Colonic mucosa (tissue), 4 donors: ENCODE measurements at regions not wholly inside any gene's neighbourhood (a gene's known extent, or its start where the extent isn't known, plus 50 kb on each side); places are given as distances from the start of the nearest gene placed in this dataset.

ENCODE experiments used
- DNase-seq: peaks from one replicate; pipeline ENCODE4 v3.0.0-alpha.2; 2020
- H3K27ac ChIP-seq: fragments of 200-600 bp; one replicate; pipeline ENCODE4 v1.8.0; 2021
- H3K27me3 ChIP-seq: fragments of 200-600 bp; one replicate; pipeline ENCODE4 v1.8.0; 2021
- H3K36me3 ChIP-seq: fragments of 200-600 bp; one replicate; pipeline ENCODE4 v1.8.0; 2021
- H3K4me1 ChIP-seq: fragments of 200-600 bp; one replicate; pipeline ENCODE4 v1.8.0; 2021; ENCODE audit warnings: mild to moderate bottlenecking
- H3K4me3 ChIP-seq: fragments of 200-600 bp; one replicate; pipeline ENCODE4 v1.8.0; 2021
- H3K9ac ChIP-seq, 2 donors: one replicate each; pipeline ENCODE4 v1.7.0; 2013; ENCODE audit warnings: control low read depth in 2 of 2, low read depth in 2 of 2, low read length in 2 of 2
- H3K9me3 ChIP-seq: fragments of 200-600 bp; one replicate; pipeline ENCODE4 v1.8.0; 2021
- CTCF ChIP-seq: fragments of 200-600 bp; IDR thresholded peaks from one replicate; pipeline ENCODE4 v1.8.0; 2022; ENCODE audit warnings: antibody characterized with exemption, mild to moderate bottlenecking
- intact Hi-C: fragments of 100-400 bp; cut with DNase I; formaldehyde crosslinking; loops from one replicate; pipeline ENCODE4 v1.14.1; 2022
- donor health status: healthy.
- donor health status: DM: no; HTN: no; CAD: no.
- donor health status: DM: no; HTN: no; CAD: no.

- no peaks in the 10 kb centered on the region for H3K36me3 ChIP-seq
- H3K4me1 ChIP-seq: no peaks in the 10 kb centered on the region
- no peak overlapping the region for H3K27ac ChIP-seq
- no peak for TF ChIP-seq CTCF
- H3K27me3 ChIP-seq: no peaks in the 10 kb centered on the region
- H3K9me3 ChIP-seq: no peaks in the 10 kb centered on the region
- intact Hi-C loops: no loop called here
- no peak overlapping the region for H3K9ac ChIP-seq
- H3K4me3 ChIP-seq: no peak overlapping the region
- DNase-seq: no peak
Measured at GRCh38 chr2:176482107-176482506, 212.9 kb downstream of the MTX2 start.

GRCh38 chr2:176483476-176483875, 214.2 kb downstream of the MTX2 start:
- Histone ChIP-seq H3K27ac (no peak overlapping the region), H3K4me3 (no peak overlapping the region), H3K9ac (no peak overlapping the region), H3K4me1 (no peaks in the 10 kb centered on the region), H3K27me3 (no peaks in the 10 kb centered on the region), H3K36me3 (no peaks in the 10 kb centered on the region), H3K9me3 (no peaks in the 10 kb centered on the region)
- intact Hi-C loops: no loop called here
- DNase-seq: no peak
- TF ChIP-seq CTCF: no peak

- H3K9me3 ChIP-seq: no peaks in the 10 kb centered on the region
- no peaks in the 10 kb centered on the region for H3K4me1 ChIP-seq
- TF ChIP-seq CTCF: no peak
- H3K27ac ChIP-seq: no peak overlapping the region
- DNase-seq: no peak
- H3K9ac ChIP-seq: no peak overlapping the region
- no peak overlapping the region for H3K4me3 ChIP-seq
- intact Hi-C loops: no loop called here
- H3K27me3 ChIP-seq: no peaks in the 10 kb centered on the region
- H3K36me3 ChIP-seq: no peaks in the 10 kb centered on the region
Measured at GRCh38 chr2:176483901-176484568, 214.8 kb downstream of the MTX2 start.

GRCh38 chr2:176484838-176485237, 215.6 kb downstream of the MTX2 start:
- Histone ChIP-seq H3K27ac (no peak overlapping the region), H3K4me3 (no peak overlapping the region), H3K9ac (no peak overlapping the region), H3K36me3 (no peaks in the 10 kb centered on the region), H3K4me1 (no peaks in the 10 kb centered on the region), H3K9me3 (no peaks in the 10 kb centered on the region), H3K27me3 (no peaks in the 10 kb centered on the region)
- DNase-seq: no peak
- intact Hi-C loops: no loop called here
- no peak for TF ChIP-seq CTCF

GRCh38 chr2:176488431-176488830, 219.2 kb downstream of the MTX2 start:
- Histone ChIP-seq H3K27ac (no peak overlapping the region), H3K36me3 (no peaks in the 10 kb centered on the region), H3K9me3 (no peaks in the 10 kb centered on the region), H3K27me3 (no peaks in the 10 kb centered on the region), H3K9ac (no peak overlapping the region), H3K4me1 (no peaks in the 10 kb centered on the region), H3K4me3 (no peak overlapping the region)
- TF ChIP-seq CTCF: no peak
- intact Hi-C loops: no loop called here
- DNase-seq: no peak
